IMR-90 (cell line): ENCODE measurements at regions not wholly inside any gene's neighbourhood (a gene's known extent, or its start where the extent isn't known, plus 50 kb on each side); places are given as distances from the start of the nearest gene placed in this dataset.

Experiments used
- BHLHE40 ChIP-seq: fragments of 150-350 bp; IDR thresholded peaks from 2 replicates; pipeline ENCODE4 v1.6.1; 2016; ENCODE audit warnings: mild to moderate bottlenecking, low read depth, low read length
- CEBPB ChIP-seq: IDR thresholded peaks from 2 replicates; pipeline ENCODE4 v1.6.1; 2012; ENCODE audit warnings: low read depth, low read length, improper control_type of control experiment
- FOS ChIP-seq: fragments of 150-350 bp; IDR thresholded peaks from 2 replicates; pipeline ENCODE4 v1.6.1; 2016; ENCODE audit warnings: low read depth, low read length
- MAFK ChIP-seq: IDR thresholded peaks from 2 replicates; pipeline ENCODE4 v1.6.1; 2012; ENCODE audit warnings: low read depth, low read length, improper control_type of control experiment
- MAZ ChIP-seq: IDR thresholded peaks from 2 replicates; pipeline ENCODE4 v1.6.1; 2012; ENCODE audit warnings: low read depth, mild to moderate bottlenecking, low read length, improper control_type of control experiment, moderate library complexity, borderline replicate concordance
- MXI1 ChIP-seq: IDR thresholded peaks from 2 replicates; pipeline ENCODE4 v1.6.1; 2012; ENCODE audit warnings: low read depth, mild to moderate bottlenecking, low read length, moderate library complexity, borderline replicate concordance
- POLR2A ChIP-seq: IDR thresholded peaks from 2 replicates; pipeline ENCODE4 v1.6.1; 2012; ENCODE audit warnings: mild to moderate bottlenecking, low read depth, low read length
- RAD21 ChIP-seq: IDR thresholded peaks from 2 replicates; pipeline ENCODE4 v1.6.1; 2012; ENCODE audit warnings: low read length, improper control_type of control experiment
- RCOR1 ChIP-seq: IDR thresholded peaks from 2 replicates; pipeline ENCODE4 v1.6.1; 2012; ENCODE audit warnings: mild to moderate bottlenecking, low read length, improper control_type of control experiment; ENCODE audit not compliant: insufficient replicate concordance
- RFX5 ChIP-seq: IDR thresholded peaks from 2 replicates; pipeline ENCODE4 v1.8.0; 2012; ENCODE audit warnings: low read depth, mild to moderate bottlenecking, low read length, moderate library complexity
- SMC3 ChIP-seq: fragments of 150-350 bp; IDR thresholded peaks from 2 replicates; pipeline ENCODE4 v1.6.1; 2016; ENCODE audit warnings: low read depth, mild to moderate bottlenecking, antibody characterized with exemption, low read length, moderate library complexity
- TF ChIP-seq, protein P1 (sequence below): conservative IDR thresholded peaks from 2 replicates; pipeline ENCODE4 v1.5.1; 2012; ENCODE audit warnings: mild to moderate bottlenecking, low read depth, low read length, improper control_type of control experiment
- TF ChIP-seq, protein P2 (sequence below): fragments of 150-350 bp; IDR thresholded peaks from 2 replicates; pipeline ENCODE4 v1.6.1; 2016; ENCODE audit warnings: low read depth, mild to moderate bottlenecking, low read length, moderate library complexity, borderline replicate concordance
- TF ChIP-seq, protein P3 (sequence below): fragments of 150-350 bp; IDR thresholded peaks from 2 replicates; pipeline ENCODE4 v1.6.1; 2017; ENCODE audit warnings: mild to moderate bottlenecking, antibody characterized with exemption, low read length, low read depth

DNA sequence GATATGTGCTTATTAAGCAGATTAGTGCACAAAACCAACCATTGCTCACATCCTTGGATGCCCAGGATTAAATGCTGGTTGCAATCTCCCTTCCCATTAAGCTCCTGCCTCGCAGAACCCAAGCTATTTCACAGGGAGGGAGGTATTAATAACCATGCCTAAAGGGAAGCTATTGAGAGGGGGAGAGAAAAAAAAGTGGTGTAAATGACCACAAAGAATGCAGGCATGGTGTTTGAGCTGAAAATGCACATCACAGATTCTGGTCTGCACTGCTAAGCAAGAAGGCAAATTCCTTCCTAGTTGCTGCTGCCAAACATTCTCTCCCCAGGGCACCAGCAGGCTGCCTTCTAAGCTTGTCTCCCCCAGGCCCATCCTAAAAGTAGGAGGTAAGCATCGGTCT is 92.0 kb upstream of the ISX start:
- TF ChIP-seq, protein P1, sequence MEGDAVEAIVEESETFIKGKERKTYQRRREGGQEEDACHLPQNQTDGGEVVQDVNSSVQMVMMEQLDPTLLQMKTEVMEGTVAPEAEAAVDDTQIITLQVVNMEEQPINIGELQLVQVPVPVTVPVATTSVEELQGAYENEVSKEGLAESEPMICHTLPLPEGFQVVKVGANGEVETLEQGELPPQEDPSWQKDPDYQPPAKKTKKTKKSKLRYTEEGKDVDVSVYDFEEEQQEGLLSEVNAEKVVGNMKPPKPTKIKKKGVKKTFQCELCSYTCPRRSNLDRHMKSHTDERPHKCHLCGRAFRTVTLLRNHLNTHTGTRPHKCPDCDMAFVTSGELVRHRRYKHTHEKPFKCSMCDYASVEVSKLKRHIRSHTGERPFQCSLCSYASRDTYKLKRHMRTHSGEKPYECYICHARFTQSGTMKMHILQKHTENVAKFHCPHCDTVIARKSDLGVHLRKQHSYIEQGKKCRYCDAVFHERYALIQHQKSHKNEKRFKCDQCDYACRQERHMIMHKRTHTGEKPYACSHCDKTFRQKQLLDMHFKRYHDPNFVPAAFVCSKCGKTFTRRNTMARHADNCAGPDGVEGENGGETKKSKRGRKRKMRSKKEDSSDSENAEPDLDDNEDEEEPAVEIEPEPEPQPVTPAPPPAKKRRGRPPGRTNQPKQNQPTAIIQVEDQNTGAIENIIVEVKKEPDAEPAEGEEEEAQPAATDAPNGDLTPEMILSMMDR, result no peak
- TF ChIP-seq MAFK (no peak), SMC3 (no peak), RAD21 (no peak), RFX5 (no peak), CEBPB (no peak), MAZ (no peak), POLR2A (no peak), MXI1 (no peak), BHLHE40 (no peak), RCOR1 (no peak), FOS (no peak)
- TF ChIP-seq, protein P2, sequence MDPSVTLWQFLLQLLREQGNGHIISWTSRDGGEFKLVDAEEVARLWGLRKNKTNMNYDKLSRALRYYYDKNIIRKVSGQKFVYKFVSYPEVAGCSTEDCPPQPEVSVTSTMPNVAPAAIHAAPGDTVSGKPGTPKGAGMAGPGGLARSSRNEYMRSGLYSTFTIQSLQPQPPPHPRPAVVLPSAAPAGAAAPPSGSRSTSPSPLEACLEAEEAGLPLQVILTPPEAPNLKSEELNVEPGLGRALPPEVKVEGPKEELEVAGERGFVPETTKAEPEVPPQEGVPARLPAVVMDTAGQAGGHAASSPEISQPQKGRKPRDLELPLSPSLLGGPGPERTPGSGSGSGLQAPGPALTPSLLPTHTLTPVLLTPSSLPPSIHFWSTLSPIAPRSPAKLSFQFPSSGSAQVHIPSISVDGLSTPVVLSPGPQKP, result no peak
- TF ChIP-seq, protein P3, sequence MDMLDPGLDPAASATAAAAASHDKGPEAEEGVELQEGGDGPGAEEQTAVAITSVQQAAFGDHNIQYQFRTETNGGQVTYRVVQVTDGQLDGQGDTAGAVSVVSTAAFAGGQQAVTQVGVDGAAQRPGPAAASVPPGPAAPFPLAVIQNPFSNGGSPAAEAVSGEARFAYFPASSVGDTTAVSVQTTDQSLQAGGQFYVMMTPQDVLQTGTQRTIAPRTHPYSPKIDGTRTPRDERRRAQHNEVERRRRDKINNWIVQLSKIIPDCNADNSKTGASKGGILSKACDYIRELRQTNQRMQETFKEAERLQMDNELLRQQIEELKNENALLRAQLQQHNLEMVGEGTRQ, result no peak
